ENCODE measurements at regions not wholly inside any gene's neighbourhood (a gene's known extent, or its start where the extent isn't known, plus 50 kb on each side); places are given as distances from the start of the nearest gene placed in this dataset.

DNA sequence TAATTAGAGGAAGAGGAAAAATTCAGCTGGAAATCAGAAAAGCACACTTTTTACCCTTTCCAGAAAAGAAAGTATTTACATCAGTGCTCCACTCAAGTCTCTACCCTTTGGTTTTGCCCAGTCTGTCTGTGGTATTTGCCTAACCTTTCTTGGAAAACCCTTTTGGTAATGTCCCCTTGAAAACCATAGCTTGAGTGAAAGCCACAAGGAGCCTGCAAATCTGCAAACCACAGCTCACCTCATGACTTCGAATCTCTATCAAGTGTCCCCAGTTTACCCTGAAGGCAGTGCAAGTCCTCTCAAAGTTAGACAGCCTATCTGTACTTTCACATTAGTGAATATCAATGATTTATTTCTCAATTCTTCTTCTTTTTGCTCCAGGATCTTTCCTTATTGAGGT is 162.1 kb upstream of the TSLP start:
- H3K4me1 Mint-ChIP-seq = no peaks in the 10 kb centered on the region
- no peak overlapping the region for H3K27ac Mint-ChIP-seq
- no peak overlapping the region for H3K4me3 Mint-ChIP-seq
- H3K9me3 Mint-ChIP-seq = peaks cover 5% of the 10 kb centered on the region
- DNase-seq = no peak
- H3K36me3 Mint-ChIP-seq (ENCODE audit: low read depth) = no peaks in the 10 kb centered on the region
- TF ChIP-seq, protein P1, sequence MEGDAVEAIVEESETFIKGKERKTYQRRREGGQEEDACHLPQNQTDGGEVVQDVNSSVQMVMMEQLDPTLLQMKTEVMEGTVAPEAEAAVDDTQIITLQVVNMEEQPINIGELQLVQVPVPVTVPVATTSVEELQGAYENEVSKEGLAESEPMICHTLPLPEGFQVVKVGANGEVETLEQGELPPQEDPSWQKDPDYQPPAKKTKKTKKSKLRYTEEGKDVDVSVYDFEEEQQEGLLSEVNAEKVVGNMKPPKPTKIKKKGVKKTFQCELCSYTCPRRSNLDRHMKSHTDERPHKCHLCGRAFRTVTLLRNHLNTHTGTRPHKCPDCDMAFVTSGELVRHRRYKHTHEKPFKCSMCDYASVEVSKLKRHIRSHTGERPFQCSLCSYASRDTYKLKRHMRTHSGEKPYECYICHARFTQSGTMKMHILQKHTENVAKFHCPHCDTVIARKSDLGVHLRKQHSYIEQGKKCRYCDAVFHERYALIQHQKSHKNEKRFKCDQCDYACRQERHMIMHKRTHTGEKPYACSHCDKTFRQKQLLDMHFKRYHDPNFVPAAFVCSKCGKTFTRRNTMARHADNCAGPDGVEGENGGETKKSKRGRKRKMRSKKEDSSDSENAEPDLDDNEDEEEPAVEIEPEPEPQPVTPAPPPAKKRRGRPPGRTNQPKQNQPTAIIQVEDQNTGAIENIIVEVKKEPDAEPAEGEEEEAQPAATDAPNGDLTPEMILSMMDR (IDR thresholded peaks at IDR 0.05) = no peak
- no peaks in the 10 kb centered on the region for H3K27me3 Mint-ChIP-seq (ENCODE audit: low read depth, poor library complexity)

DNA sequence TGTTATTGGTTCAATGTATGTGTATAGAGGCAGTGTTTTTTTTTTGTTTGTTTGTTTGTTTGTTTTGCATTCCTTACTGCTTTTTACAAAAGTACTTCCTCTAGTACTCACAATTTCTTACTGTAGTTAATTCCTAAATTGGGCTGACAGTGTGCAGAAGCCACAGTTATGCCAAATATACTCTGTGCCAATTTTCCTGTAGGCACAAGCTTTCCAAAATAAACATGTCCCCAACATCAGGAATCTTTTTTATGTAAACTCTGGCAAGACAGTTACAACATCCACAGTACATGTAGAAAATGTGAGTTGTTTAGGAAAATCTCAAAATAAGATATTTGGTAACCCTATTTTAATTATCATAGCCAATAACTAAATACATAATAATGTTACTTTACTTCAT is 161.6 kb upstream of the TSLP start:
- H3K27ac Mint-ChIP-seq = no peak overlapping the region
- no peak overlapping the region for H3K4me3 Mint-ChIP-seq
- H3K27me3 Mint-ChIP-seq (ENCODE audit: low read depth, poor library complexity) = no peaks in the 10 kb centered on the region
- TF ChIP-seq, protein P1 (IDR thresholded peaks at IDR 0.05) = no peak
- no peak for DNase-seq
- peaks cover 5% of the 10 kb centered on the region for H3K9me3 Mint-ChIP-seq
- H3K4me1 Mint-ChIP-seq = no peaks in the 10 kb centered on the region
- H3K36me3 Mint-ChIP-seq (ENCODE audit: low read depth) = no peaks in the 10 kb centered on the region

DNA sequence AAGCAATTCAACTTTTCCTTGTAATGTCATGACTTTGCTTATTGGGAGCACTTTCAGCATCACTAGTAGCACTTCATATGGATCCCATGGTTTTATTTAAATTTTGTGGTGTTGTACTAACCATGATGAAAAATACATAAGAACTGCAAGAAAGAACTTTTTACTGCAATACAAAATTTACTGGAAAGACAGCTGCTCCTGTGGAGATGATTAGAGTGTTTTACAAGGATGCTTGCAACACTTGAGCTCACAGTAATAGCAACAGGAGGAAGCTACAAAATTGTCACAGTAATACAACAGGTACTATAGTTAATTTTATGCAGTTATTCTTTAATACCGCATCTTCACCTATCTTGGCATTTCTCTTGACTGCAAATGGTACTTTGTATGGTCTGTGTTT is 158.3 kb upstream of the TSLP start:
- TF ChIP-seq, protein P1 (IDR thresholded peaks at IDR 0.05) = no peak
- H3K4me1 Mint-ChIP-seq = peaks cover 7% of the 10 kb centered on the region
- H3K36me3 Mint-ChIP-seq (ENCODE audit: low read depth) = no peaks in the 10 kb centered on the region
- H3K9me3 Mint-ChIP-seq = no peaks in the 10 kb centered on the region
- H3K27ac Mint-ChIP-seq = no peak overlapping the region
- DNase-seq = no peak
- H3K27me3 Mint-ChIP-seq (ENCODE audit: low read depth, poor library complexity) = no peaks in the 10 kb centered on the region
- H3K4me3 Mint-ChIP-seq = no peak overlapping the region

DNA sequence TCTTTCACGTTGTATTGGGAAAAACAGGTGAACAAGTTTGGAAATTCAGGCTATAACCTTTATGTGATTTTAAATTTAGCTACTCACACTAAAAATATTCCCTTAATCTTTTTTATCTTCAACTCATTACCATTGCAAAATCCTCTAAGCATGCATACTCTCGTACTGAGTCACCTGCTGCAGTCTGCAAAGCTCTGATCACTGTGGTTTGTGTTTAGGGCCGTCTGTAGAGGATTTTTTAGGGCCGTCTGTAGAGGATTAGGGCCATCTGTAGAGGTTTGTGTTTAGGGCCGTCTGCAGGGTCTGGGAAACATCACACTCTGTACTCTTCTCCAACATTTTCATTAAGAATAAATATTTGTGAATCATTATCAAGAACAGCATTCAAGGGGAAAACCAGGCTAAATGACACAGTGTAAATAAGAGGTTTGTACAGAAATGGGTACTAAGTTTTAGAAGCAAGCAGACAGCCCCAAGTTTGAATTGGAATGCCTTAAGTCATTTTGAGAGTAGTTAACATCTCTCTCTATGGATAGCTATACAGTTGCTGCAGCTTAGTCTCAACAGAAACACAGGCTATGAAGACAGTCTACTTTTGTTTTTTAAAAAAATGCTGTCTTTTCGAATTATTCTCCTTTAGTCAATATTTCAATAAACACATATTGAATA is 155.0 kb upstream of the TSLP start:
- DNase-seq = no peak
- Mint-ChIP-seq H3K9me3 (no peaks in the 10 kb centered on the region), H3K4me1 (peaks cover 16% of the 10 kb centered on the region), H3K36me3 (ENCODE audit: low read depth) (no peaks in the 10 kb centered on the region), H3K27ac (no peak overlapping the region), H3K4me3 (no peak overlapping the region), H3K27me3 (ENCODE audit: low read depth, poor library complexity) (no peaks in the 10 kb centered on the region)
- TF ChIP-seq, protein P1 (IDR thresholded peaks at IDR 0.05) = no peak

DNA sequence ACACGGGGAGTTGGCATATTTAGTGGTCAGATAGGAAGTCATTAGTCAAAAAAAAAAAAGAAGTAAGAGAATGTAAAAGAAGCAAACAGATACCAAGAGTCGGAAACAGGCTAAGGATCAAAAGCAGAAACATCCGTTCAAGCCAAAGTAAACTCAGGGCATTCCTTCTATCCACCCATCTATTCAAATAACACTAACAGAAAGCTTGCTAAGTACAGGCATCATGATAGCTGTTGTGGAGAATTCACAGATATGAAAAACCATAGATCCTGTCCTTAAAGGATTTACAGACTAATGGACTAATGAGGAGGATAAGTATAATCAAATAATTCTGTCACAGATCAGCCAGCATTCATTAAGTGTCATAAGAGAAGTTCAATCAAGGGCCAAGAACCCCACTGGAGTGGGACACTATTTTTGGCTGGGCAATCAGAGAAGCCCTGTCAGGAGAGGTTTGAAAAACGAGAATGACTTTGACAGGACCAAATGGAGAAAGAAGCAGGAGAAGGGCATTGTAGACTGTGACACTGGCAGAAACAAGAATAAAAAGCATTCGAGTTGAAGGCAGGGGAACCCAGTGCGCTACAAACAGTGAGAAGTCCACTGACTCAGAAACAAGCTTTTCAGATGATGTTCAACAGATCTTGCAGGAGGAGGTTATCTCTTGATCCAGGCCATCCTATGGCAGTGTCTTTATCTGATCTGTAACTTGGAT is 154.2 kb upstream of the TSLP start:
- Mint-ChIP-seq H3K4me1 (peaks cover 16% of the 10 kb centered on the region), H3K36me3 (ENCODE audit: low read depth) (no peaks in the 10 kb centered on the region), H3K9me3 (no peaks in the 10 kb centered on the region), H3K27ac (no peak overlapping the region), H3K27me3 (ENCODE audit: low read depth, poor library complexity) (no peaks in the 10 kb centered on the region), H3K4me3 (no peak overlapping the region)
- no peak for DNase-seq
- TF ChIP-seq, protein P1 (IDR thresholded peaks at IDR 0.05) = no peak

DNA sequence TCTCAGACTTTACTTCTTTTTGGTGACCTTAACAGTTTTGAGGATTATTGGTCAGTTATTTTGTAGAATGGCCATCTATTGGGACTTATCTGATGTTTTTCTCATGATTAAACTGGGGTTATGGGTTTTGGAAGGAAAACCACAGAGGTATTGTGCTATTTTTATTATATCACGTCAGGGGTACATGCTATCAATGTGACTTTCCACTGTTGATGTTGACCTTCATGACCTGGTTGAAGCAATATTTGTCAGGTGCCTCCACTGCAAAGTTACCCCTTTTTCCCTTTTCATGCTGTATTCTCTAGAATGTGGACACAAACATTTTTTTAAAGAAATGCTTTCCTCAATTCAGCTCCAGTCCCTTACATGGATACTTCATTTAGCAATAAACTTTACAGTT is 152.8 kb upstream of the TSLP start:
- Mint-ChIP-seq H3K27me3 (ENCODE audit: low read depth, poor library complexity) (no peaks in the 10 kb centered on the region), H3K4me1 (peaks cover 16% of the 10 kb centered on the region), H3K4me3 (no peak overlapping the region), H3K27ac (no peak overlapping the region), H3K36me3 (ENCODE audit: low read depth) (no peaks in the 10 kb centered on the region), H3K9me3 (no peaks in the 10 kb centered on the region)
- no peak for DNase-seq
- TF ChIP-seq, protein P1 (IDR thresholded peaks at IDR 0.05) = no peak

All from nephron progenitor cell (in vitro differentiated cells).